ENCODE measurements at regions not wholly inside any gene's neighbourhood (a gene's known extent, or its start where the extent isn't known, plus 50 kb on each side); places are given as distances from the start of the nearest gene placed in this dataset.

GRCh38 chrX:7711167-7711566 lies 131.8 kb upstream of the VCX start:
- H3K27me3 ChIP-seq (replicated peaks in 1 of 4; ENCODE audit: control extremely low read depth in 1 of 4, control insufficient read depth in 3 of 4, insufficient read depth in 4 of 4, low read length in 3 of 4), result no peaks in the 10 kb centered on the region
- Mint-ChIP-seq H3K9me3 (ENCODE audit: insufficient read depth) (no peaks in the 10 kb centered on the region), H3K27ac (no peak overlapping the region), H3K4me3 (no peak overlapping the region), H3K4me1 (no peaks in the 10 kb centered on the region), H3K27me3 (no peaks in the 10 kb centered on the region)
- TF ChIP-seq CTCF (IDR thresholded peaks at IDR 0.05) (no peak), EZH2 (IDR thresholded peaks at IDR 0.05; ENCODE audit: borderline replicate concordance, insufficient read depth, low read depth, low read length, poor library complexity, severe bottlenecking) (no peak)
- DNase-seq, result no peak
- no peaks in the 10 kb centered on the region for H4K20me1 ChIP-seq (ENCODE audit: control insufficient read depth, insufficient read depth, low read length, poor library complexity, severe bottlenecking)
- ChIA-PET CTCF (interaction anchor here (0.7 kb wide), 1 partner anchor 12 kb away, joined by 3 read pairs; no protein-coding TSS in a partner anchor), POLR2A (no interaction called here)
- no peaks in the 10 kb centered on the region for H3K4me1 ChIP-seq (ENCODE audit: control insufficient read depth in 2 of 2, insufficient read depth in 2 of 2, low read length in 2 of 2)
- no peak overlapping the region for H3K4me3 ChIP-seq (ENCODE audit: control extremely low read depth in 1 of 5, extremely low read depth in 1 of 5, insufficient read depth in 1 of 5, low read depth in 2 of 5, low read length in 4 of 5)
- H3K9ac ChIP-seq (ENCODE audit: low read length), result no peak overlapping the region
- H3K79me2 ChIP-seq (ENCODE audit: control insufficient read depth, insufficient read depth, low read length), result no peaks in the 10 kb centered on the region
- no peak overlapping the region for H2AFZ ChIP-seq (ENCODE audit: insufficient read depth, low read depth, low read length, poor library complexity, severe bottlenecking)
- H3K4me2 ChIP-seq (replicated peaks; ENCODE audit: low read depth, low read length, poor library complexity, severe bottlenecking), result no peak overlapping the region
- no peaks in the 10 kb centered on the region for H3K9me3 ChIP-seq (ENCODE audit: control extremely low read depth in 1 of 3, control insufficient read depth in 2 of 3, insufficient read depth in 1 of 3, low read length in 2 of 3)
- intact Hi-C loops (cut with micrococcal nuclease), result no loop called here
- H3K27ac ChIP-seq (ENCODE audit: low read length in 2 of 2), result no peak overlapping the region
- H3K36me3 ChIP-seq (replicated peaks in 1 of 2; ENCODE audit: control extremely low read depth in 1 of 2, control insufficient read depth in 1 of 2, extremely low read depth in 1 of 2, insufficient read depth in 2 of 2, low read length in 1 of 2), result no peaks in the 10 kb centered on the region
- no peak for ATAC-seq (ENCODE audit: low read depth)

GRCh38 chrX:7709845-7710244 lies 133.1 kb upstream of the VCX start:
- TF ChIP-seq CTCF (IDR thresholded peaks at IDR 0.05) (no peak), EZH2 (IDR thresholded peaks at IDR 0.05; ENCODE audit: borderline replicate concordance, insufficient read depth, low read depth, low read length, poor library complexity, severe bottlenecking) (no peak)
- H3K4me1 Mint-ChIP-seq, result no peaks in the 10 kb centered on the region
- no peak for ATAC-seq (ENCODE audit: low read depth)
- DNase-seq, result no peak
- ChIA-PET POLR2A (no interaction called here), CTCF (no interaction called here)
- H3K9ac ChIP-seq (ENCODE audit: low read length), result no peak overlapping the region
- 50% methylated on average over 1 of the region's 4 CpGs for WGBS (ENCODE audit: insufficient coverage)
- no peaks in the 10 kb centered on the region for H3K27me3 Mint-ChIP-seq
- H3K79me2 ChIP-seq (ENCODE audit: control insufficient read depth, insufficient read depth, low read length), result no peaks in the 10 kb centered on the region
- no peak overlapping the region for H3K27ac ChIP-seq (ENCODE audit: low read length in 2 of 2)
- intact Hi-C loops (cut with micrococcal nuclease), result loop anchor here (10.0 kb wide), 1 partner anchor 1685 kb away; no protein-coding TSS in a partner anchor
- H3K4me3 Mint-ChIP-seq, result no peak overlapping the region
- H3K36me3 ChIP-seq (replicated peaks in 1 of 2; ENCODE audit: control extremely low read depth in 1 of 2, control insufficient read depth in 1 of 2, extremely low read depth in 1 of 2, insufficient read depth in 2 of 2, low read length in 1 of 2), result no peaks in the 10 kb centered on the region
- no peak overlapping the region for H3K27ac Mint-ChIP-seq
- no peaks in the 10 kb centered on the region for H4K20me1 ChIP-seq (ENCODE audit: control insufficient read depth, insufficient read depth, low read length, poor library complexity, severe bottlenecking)
- no peak overlapping the region for H3K4me3 ChIP-seq (ENCODE audit: control extremely low read depth in 1 of 5, extremely low read depth in 1 of 5, insufficient read depth in 1 of 5, low read depth in 2 of 5, low read length in 4 of 5)
- H3K4me1 ChIP-seq (ENCODE audit: control insufficient read depth in 2 of 2, insufficient read depth in 2 of 2, low read length in 2 of 2), result no peaks in the 10 kb centered on the region
- no peaks in the 10 kb centered on the region for H3K9me3 ChIP-seq (ENCODE audit: control extremely low read depth in 1 of 3, control insufficient read depth in 2 of 3, insufficient read depth in 1 of 3, low read length in 2 of 3)
- no peak overlapping the region for H2AFZ ChIP-seq (ENCODE audit: insufficient read depth, low read depth, low read length, poor library complexity, severe bottlenecking)
- no peaks in the 10 kb centered on the region for H3K9me3 Mint-ChIP-seq (ENCODE audit: insufficient read depth)
- H3K4me2 ChIP-seq (replicated peaks; ENCODE audit: low read depth, low read length, poor library complexity, severe bottlenecking), result no peak overlapping the region
- no peaks in the 10 kb centered on the region for H3K27me3 ChIP-seq (replicated peaks in 1 of 4; ENCODE audit: control extremely low read depth in 1 of 4, control insufficient read depth in 3 of 4, insufficient read depth in 4 of 4, low read length in 3 of 4)

Measured in B cell (primary cell).